ENCODE measurements at regions not wholly inside any gene's neighbourhood (a gene's known extent, or its start where the extent isn't known, plus 50 kb on each side); places are given as distances from the start of the nearest gene placed in this dataset.
"Not testable (repeated sequence)": the region's sequence is repeated elsewhere in the genome, so short reads cannot be mapped to it uniquely, and the experiment has no call there.

- Histone ChIP-seq H2AFZ (ENCODE audit: low read depth, low read length, poor library complexity, severe bottlenecking) (no peak overlapping the region), H3K36me3 (ENCODE audit: control insufficient read depth in 1 of 2, insufficient read depth in 2 of 2, low read length in 2 of 2) (no peaks in the 10 kb centered on the region), H3K27me3 (ENCODE audit: insufficient read depth, low read length) (no peaks in the 10 kb centered on the region), H3K4me2 (ENCODE audit: low read length) (no peak overlapping the region), H3K9me3 (ENCODE audit: control insufficient read depth in 1 of 2, insufficient read depth in 1 of 2, low read depth in 1 of 2, low read length in 2 of 2) (no peaks in the 10 kb centered on the region), H3K9ac (ENCODE audit: low read length) (no peak overlapping the region), H3K4me1 (ENCODE audit: control insufficient read depth in 1 of 2, insufficient read depth in 2 of 2, low read length in 2 of 2) (no peaks in the 10 kb centered on the region), H3K9me2 (ENCODE audit: insufficient read depth) (no peaks in the 10 kb centered on the region), H3K79me2 (ENCODE audit: insufficient read depth, low read length) (no peaks in the 10 kb centered on the region), H3K27ac (ENCODE audit: low read depth, low read length) (no peak overlapping the region), H3K4me3 (replicated peaks in 1 of 2; ENCODE audit: low read depth in 1 of 2, low read length in 2 of 2) (no peak overlapping the region), H4K20me1 (ENCODE audit: insufficient read depth) (no peaks in the 10 kb centered on the region)
- POLR2A ChIA-PET, result no interaction called here
- DNase-seq (ENCODE audit: low read depth, low spot score) (no peak), ATAC-seq (no peak)
- BruUV-seq (replicated peaks), result no TSS peak
- CTCF ChIA-PET, result no interaction called here
- intact Hi-C loops (cut with micrococcal nuclease), result no loop called here
- RAD21 ChIA-PET (ENCODE audit: low non-redundant PET in 1 of 2, low total read pairs in 2 of 2, uncharacterized antibody in 2 of 2, unreplicated experiment in 2 of 2), result no interaction called here
- TF ChIP-seq TCF7L2 (IDR thresholded peaks at IDR 0.05; ENCODE audit: borderline replicate concordance, extremely low read depth, insufficient read depth, insufficient read length), result no peak
- no peak for TF ChIP-seq SIN3A (IDR thresholded peaks at IDR 0.05; ENCODE audit: low read depth)
- TF ChIP-seq ELF1 (IDR thresholded peaks at IDR 0.05; ENCODE audit: borderline replicate concordance, low read depth), result no peak
- no peak for TF ChIP-seq EZH2 (IDR thresholded peaks at IDR 0.05)
- no peak for TF ChIP-seq FOSL1 (IDR thresholded peaks at IDR 0.05; ENCODE audit: low read depth)
- no peak for TF ChIP-seq CEBPB (IDR thresholded peaks at IDR 0.05; ENCODE audit: low read depth)
- no peak for TF ChIP-seq JUND (IDR thresholded peaks at IDR 0.05)
- no peak for TF ChIP-seq MAX (IDR thresholded peaks at IDR 0.05)
Measured at GRCh38 chr5:36778336-36778735, 98.2 kb upstream of the NIPBL start.

- BruUV-seq (replicated peaks); POLR2A ChIA-PET; H3K27ac ChIP-seq (ENCODE audit: low read depth, low read length): not testable (repeated sequence)
Measured at GRCh38 chr5:36782612-36783011, 94.0 kb upstream of the NIPBL start.

More at GRCh38 chr5:36782612-36783011, 94.0 kb upstream of the NIPBL start:
- H3K27me3 ChIP-seq (ENCODE audit: insufficient read depth, low read length); H3K4me3 ChIP-seq (replicated peaks in 1 of 2; ENCODE audit: low read depth in 1 of 2, low read length in 2 of 2); H3K79me2 ChIP-seq (ENCODE audit: insufficient read depth, low read length); H3K4me2 ChIP-seq (ENCODE audit: low read length); H3K9me3 ChIP-seq (ENCODE audit: control insufficient read depth in 1 of 2, insufficient read depth in 1 of 2, low read depth in 1 of 2, low read length in 2 of 2); ATAC-seq; DNase-seq (ENCODE audit: low read depth, low spot score); H3K9me2 ChIP-seq (ENCODE audit: insufficient read depth); CTCF ChIA-PET; intact Hi-C loops (cut with micrococcal nuclease); H3K4me1 ChIP-seq (ENCODE audit: control insufficient read depth in 1 of 2, insufficient read depth in 2 of 2, low read length in 2 of 2); RAD21 ChIA-PET (ENCODE audit: low non-redundant PET in 1 of 2, low total read pairs in 2 of 2, uncharacterized antibody in 2 of 2, unreplicated experiment in 2 of 2); H2AFZ ChIP-seq (ENCODE audit: low read depth, low read length, poor library complexity, severe bottlenecking); H3K36me3 ChIP-seq (ENCODE audit: control insufficient read depth in 1 of 2, insufficient read depth in 2 of 2, low read length in 2 of 2); H4K20me1 ChIP-seq (ENCODE audit: insufficient read depth); H3K9ac ChIP-seq (ENCODE audit: low read length): not testable (repeated sequence)
